Liver (tissue), 3 donors: ENCODE measurements at regions not wholly inside any gene's neighbourhood (a gene's known extent, or its start where the extent isn't known, plus 50 kb on each side); places are given as distances from the start of the nearest gene placed in this dataset.

Experiments
- ATF3 ChIP-seq: IDR thresholded peaks from 2 replicates; pipeline ENCODE4 v1.6.1; 2016; ENCODE audit warnings: antibody characterized with exemption
- CTCF ChIP-seq: fragments of 150-350 bp; IDR thresholded peaks from 2 replicates; pipeline ENCODE4 v1.5.1; 2017; ENCODE audit warnings: improper control_type of control experiment, low read depth, low read length; ENCODE audit not compliant: missing input control
- GABPA ChIP-seq, 2 donors: IDR thresholded peaks in 1 of 2; conservative IDR thresholded peaks in 1 of 2; 2 replicates each; pipeline ENCODE4 v1.6.1; 2016; ENCODE audit warnings: antibody characterized with exemption in 2 of 2, mild to moderate bottlenecking in 1 of 2, moderate library complexity in 1 of 2
- JUND ChIP-seq, 2 donors: IDR thresholded peaks; 2 replicates each; pipeline ENCODE4 v1.6.1; 2016; ENCODE audit warnings: antibody characterized with exemption in 2 of 2
- NR2F2 ChIP-seq: IDR thresholded peaks from 2 replicates; pipeline ENCODE4 v1.6.1; 2016; ENCODE audit warnings: antibody characterized with exemption
- RAD21 ChIP-seq, 2 donors: IDR thresholded peaks; 2 replicates each; pipeline ENCODE4 v1.6.1; 2016; ENCODE audit warnings: antibody characterized with exemption in 2 of 2, mild to moderate bottlenecking in 2 of 2
- ZBTB33 ChIP-seq: IDR thresholded peaks from 2 replicates; pipeline ENCODE4 v1.6.1; 2016; ENCODE audit warnings: antibody characterized with exemption
- donor health status: healthy.
- donor health status: healthy.

GRCh38 chr2:155223781-155224406 lies 525.4 kb downstream of the KCNJ3 start:
- TF ChIP-seq CTCF = peak; percentile 44
- TF ChIP-seq GABPA (IDR thresholded peaks at IDR 0.05 in 1 of 2, conservative IDR thresholded peaks at IDR 0.05 in 1 of 2) = no peak
- TF ChIP-seq RAD21 (IDR thresholded peaks at IDR 0.05) = peak; percentile 84 to 86
- TF ChIP-seq ZBTB33 = no peak
- TF ChIP-seq ATF3 = no peak
- TF ChIP-seq JUND (IDR thresholded peaks at IDR 0.05) = no peak
- TF ChIP-seq NR2F2 = no peak
